T-helper 1 cell treated with Interleukin-12 subunit alpha and Interleukin-12 subunit beta and Interleukin-4 antibody, amounts not matched to agents 30 μg/mL and 1 μg/mL, for 36 hours (primary cell): ENCODE measurements at regions not wholly inside any gene's neighbourhood (a gene's known extent, or its start where the extent isn't known, plus 50 kb on each side); places are given as distances from the start of the nearest gene placed in this dataset.

Experiments used
- H3K27ac Mint-ChIP-seq: one replicate; pipeline ENCODE4 v1.8.0; 2021; ENCODE audit warnings: mild to moderate bottlenecking, mixed read lengths
- H3K27me3 Mint-ChIP-seq: one replicate; pipeline ENCODE4 v1.8.0; 2021; ENCODE audit warnings: low read depth, mixed read lengths
- H3K36me3 Mint-ChIP-seq: one replicate; pipeline ENCODE4 v1.8.0; 2021; ENCODE audit warnings: low read depth, mixed read lengths
- H3K4me1 Mint-ChIP-seq: one replicate; pipeline ENCODE4 v1.8.0; 2021; ENCODE audit warnings: low read depth, mixed read lengths
- H3K4me3 Mint-ChIP-seq: one replicate; pipeline ENCODE4 v1.8.0; 2021; ENCODE audit warnings: mild to moderate bottlenecking, moderate library complexity, mixed read lengths
- H3K9me3 Mint-ChIP-seq: one replicate; pipeline ENCODE4 v1.8.0; 2021; ENCODE audit warnings: mixed read lengths

DNA sequence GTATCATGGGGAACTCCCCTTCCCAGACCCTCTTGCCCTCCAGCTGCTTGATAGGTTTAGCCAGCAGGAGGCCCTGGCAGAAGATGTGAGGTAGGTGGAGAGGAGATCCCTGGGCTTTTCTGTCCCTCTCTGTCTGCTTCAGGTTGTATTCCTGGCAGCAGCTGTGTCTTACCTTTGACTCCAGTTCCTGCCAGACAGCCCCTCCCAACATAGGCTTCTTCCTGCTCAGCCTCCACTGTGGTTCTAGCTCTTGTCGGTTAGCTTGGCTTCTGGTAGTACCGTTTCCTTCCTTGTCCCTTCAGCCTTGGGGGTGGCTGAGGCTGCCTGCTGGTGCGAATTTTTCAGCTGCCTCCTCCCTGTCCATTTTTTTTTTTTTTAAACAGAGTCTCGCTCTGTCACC lies 215.7 kb upstream of the CRY1 start:
- H3K9me3 Mint-ChIP-seq = peaks cover 4% of the 10 kb centered on the region
- H3K27me3 Mint-ChIP-seq = peaks cover 32% of the 10 kb centered on the region
- H3K4me3 Mint-ChIP-seq = no peak overlapping the region
- H3K36me3 Mint-ChIP-seq = peaks cover 4% of the 10 kb centered on the region
- peaks cover 18% of the 10 kb centered on the region for H3K4me1 Mint-ChIP-seq
- H3K27ac Mint-ChIP-seq = peak overlapping the region; percentile 56

DNA sequence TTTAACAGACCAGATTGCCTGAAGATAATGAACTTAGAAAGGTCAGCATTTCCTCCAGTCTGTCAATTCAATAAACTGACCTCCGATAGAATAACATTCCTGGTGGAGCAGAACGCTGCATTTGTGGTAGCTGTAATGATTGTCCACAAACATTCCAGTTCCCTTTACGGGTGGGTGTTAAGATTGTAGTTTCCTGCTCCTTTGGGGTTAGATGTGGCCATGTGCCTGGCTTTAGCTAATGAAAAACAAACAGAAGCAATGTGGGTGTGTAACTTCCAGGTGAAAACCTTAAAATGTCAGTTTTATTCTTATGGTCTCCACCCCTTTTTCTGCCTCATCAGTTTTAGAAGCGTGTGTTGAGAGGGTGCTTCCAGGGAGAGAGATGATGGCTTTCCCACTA lies 217.3 kb upstream of the CRY1 start:
- H3K36me3 Mint-ChIP-seq = peaks cover 4% of the 10 kb centered on the region
- H3K27me3 Mint-ChIP-seq = peaks cover 41% of the 10 kb centered on the region
- no peak overlapping the region for H3K27ac Mint-ChIP-seq
- H3K4me1 Mint-ChIP-seq = peaks cover 18% of the 10 kb centered on the region
- no peaks in the 10 kb centered on the region for H3K9me3 Mint-ChIP-seq
- no peak overlapping the region for H3K4me3 Mint-ChIP-seq

DNA sequence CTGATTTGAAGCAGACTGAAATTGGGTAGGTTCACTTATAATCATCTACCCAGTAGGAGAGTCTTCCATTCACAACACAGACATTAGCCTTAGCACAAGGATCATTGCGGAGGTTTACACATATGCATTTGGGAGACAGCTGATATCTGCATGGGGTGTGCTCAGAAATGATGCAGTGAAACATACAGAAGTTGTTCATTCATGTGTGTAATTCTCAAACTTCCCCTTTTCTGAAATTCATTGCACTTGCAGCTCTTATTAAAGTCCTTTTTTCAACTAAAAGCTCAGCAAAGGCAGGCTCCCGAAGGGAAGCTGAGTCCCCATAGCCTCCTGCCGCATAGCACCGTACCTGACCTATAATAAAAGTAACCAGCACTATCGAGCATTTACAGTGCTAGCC lies 218.3 kb upstream of the CRY1 start:
- H3K27me3 Mint-ChIP-seq = peaks cover 39% of the 10 kb centered on the region

GRCh38 chr12:107317751-107318555 lies 224.6 kb upstream of the CRY1 start:
- Mint-ChIP-seq H3K4me3 (peak overlapping the region; percentile 81), H3K36me3 (peaks cover 6% of the 10 kb centered on the region), H3K27ac (peak overlapping the region; percentile 41), H3K4me1 (peaks cover 33% of the 10 kb centered on the region), H3K9me3 (no peaks in the 10 kb centered on the region), H3K27me3 (peaks cover 42% of the 10 kb centered on the region)

More for the DNA sequence above, 218.3 kb upstream of the CRY1 start:
- H3K9me3 Mint-ChIP-seq = no peaks in the 10 kb centered on the region
- H3K4me3 Mint-ChIP-seq = no peak overlapping the region
- H3K4me1 Mint-ChIP-seq = peaks cover 18% of the 10 kb centered on the region
- peaks cover 3% of the 10 kb centered on the region for H3K36me3 Mint-ChIP-seq
- H3K27ac Mint-ChIP-seq = no peak overlapping the region

DNA sequence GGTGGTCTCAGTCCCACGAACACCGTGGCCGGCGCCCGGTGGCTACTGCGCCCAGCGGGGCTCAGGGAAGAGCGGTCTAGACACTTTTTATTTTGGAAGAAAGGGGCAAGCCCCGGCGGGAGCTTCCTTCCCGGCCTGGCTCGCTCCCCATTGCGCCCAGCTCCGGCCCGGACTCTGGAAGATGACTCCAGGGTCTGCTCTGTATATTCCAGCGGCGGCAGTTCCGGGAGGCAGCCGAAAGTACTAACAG lies 225.1 kb upstream of the CRY1 start:
- Mint-ChIP-seq H3K4me3 (peak overlapping the region; percentile 81), H3K27ac (peak overlapping the region; percentile 37)

GRCh38 chr12:107318806-107319532 lies 225.6 kb upstream of the CRY1 start:
- peak overlapping the region; percentile 81 for H3K4me3 Mint-ChIP-seq
- H3K27me3 Mint-ChIP-seq = peaks cover 32% of the 10 kb centered on the region

More for the DNA sequence above, 225.1 kb upstream of the CRY1 start:
- H3K9me3 Mint-ChIP-seq = no peaks in the 10 kb centered on the region
- peaks cover 38% of the 10 kb centered on the region for H3K4me1 Mint-ChIP-seq
- H3K36me3 Mint-ChIP-seq = peaks cover 6% of the 10 kb centered on the region
- peaks cover 37% of the 10 kb centered on the region for H3K27me3 Mint-ChIP-seq

GRCh38 chr12:107319533-107320032 lies 226.2 kb upstream of the CRY1 start:
- Mint-ChIP-seq H3K9me3 (no peaks in the 10 kb centered on the region), H3K4me1 (peaks cover 44% of the 10 kb centered on the region), H3K27me3 (peaks cover 26% of the 10 kb centered on the region), H3K4me3 (peak overlapping the region; percentile 97), H3K36me3 (peaks cover 6% of the 10 kb centered on the region), H3K27ac (peak overlapping the region; percentile 96)

More at GRCh38 chr12:107318806-107319532, 225.6 kb upstream of the CRY1 start:
- Mint-ChIP-seq H3K4me1 (peaks cover 42% of the 10 kb centered on the region), H3K27ac (peak overlapping the region; percentile 57), H3K36me3 (peaks cover 6% of the 10 kb centered on the region), H3K9me3 (no peaks in the 10 kb centered on the region)

- H3K4me1 Mint-ChIP-seq = peaks cover 48% of the 10 kb centered on the region
- peaks cover 6% of the 10 kb centered on the region for H3K36me3 Mint-ChIP-seq
- H3K27me3 Mint-ChIP-seq = peaks cover 19% of the 10 kb centered on the region
- no peaks in the 10 kb centered on the region for H3K9me3 Mint-ChIP-seq
- H3K27ac Mint-ChIP-seq = peak overlapping the region; percentile 96
- peak overlapping the region; percentile 97 for H3K4me3 Mint-ChIP-seq
Measured at GRCh38 chr12:107320033-107320928, 226.9 kb upstream of the CRY1 start.

- Mint-ChIP-seq H3K4me1 (peaks cover 49% of the 10 kb centered on the region), H3K9me3 (no peaks in the 10 kb centered on the region), H3K4me3 (peak overlapping the region; percentile 97), H3K27me3 (peaks cover 12% of the 10 kb centered on the region), H3K36me3 (peaks cover 6% of the 10 kb centered on the region), H3K27ac (peak overlapping the region; percentile 96)
Measured at GRCh38 chr12:107320929-107321631, 227.7 kb upstream of the CRY1 start.

GRCh38 chr12:107322063-107322462 lies 228.7 kb upstream of the CRY1 start:
- peak overlapping the region; percentile 97 for H3K4me3 Mint-ChIP-seq
- H3K27ac Mint-ChIP-seq = peak overlapping the region; percentile 96
- H3K27me3 Mint-ChIP-seq = peaks cover 7% of the 10 kb centered on the region
- H3K4me1 Mint-ChIP-seq = peaks cover 57% of the 10 kb centered on the region
- peaks cover 6% of the 10 kb centered on the region for H3K36me3 Mint-ChIP-seq
- H3K9me3 Mint-ChIP-seq = no peaks in the 10 kb centered on the region

DNA sequence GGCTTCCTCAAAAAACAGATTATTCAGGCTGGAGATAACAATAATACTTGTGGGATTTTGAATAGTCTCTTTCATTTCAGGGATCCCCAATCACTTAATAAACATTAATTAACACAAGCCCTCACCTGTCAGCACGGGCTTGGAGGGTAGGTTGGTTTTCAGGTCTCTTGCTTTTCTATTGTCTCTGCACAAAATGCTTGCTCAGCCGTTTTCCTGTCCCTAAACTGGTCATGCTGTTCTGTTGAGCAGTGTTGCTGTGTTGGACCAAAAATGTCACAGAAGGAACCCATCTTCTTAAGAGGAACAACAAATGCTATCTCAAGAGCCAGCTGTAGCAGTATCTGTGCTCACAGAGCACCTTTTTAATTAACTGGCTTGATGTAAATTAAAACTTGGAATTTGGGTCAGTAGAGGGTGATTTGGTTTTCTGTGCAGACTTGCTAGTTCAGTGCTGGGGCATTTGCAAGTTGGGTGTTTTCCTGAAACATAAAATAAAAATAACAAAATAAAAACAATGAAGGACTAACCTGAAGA lies 231.8 kb upstream of the CRY1 start:
- Mint-ChIP-seq H3K4me3 (no peak overlapping the region), H3K9me3 (no peaks in the 10 kb centered on the region), H3K4me1 (peaks cover 73% of the 10 kb centered on the region), H3K27ac (no peak overlapping the region), H3K27me3 (no peaks in the 10 kb centered on the region), H3K36me3 (peaks cover 9% of the 10 kb centered on the region)

DNA sequence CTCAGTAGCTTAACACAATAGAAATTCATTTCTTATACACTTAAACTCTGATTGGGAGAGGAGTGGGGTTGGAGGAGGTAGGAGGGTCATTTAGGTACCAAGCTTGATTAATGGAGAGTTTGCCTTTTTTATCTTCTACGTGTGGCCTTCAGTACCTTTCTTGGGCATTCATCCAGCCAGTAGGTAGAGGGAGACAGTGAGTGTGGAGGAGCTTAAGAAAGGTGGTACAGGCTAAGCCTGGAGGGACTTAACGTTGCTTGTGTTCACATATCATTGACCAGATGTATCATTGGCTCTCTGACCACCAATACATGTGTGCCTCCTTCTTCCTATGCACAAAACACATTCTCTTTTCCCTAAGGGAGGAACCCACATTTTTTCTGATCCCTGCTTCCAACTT lies 232.9 kb upstream of the CRY1 start:
- Mint-ChIP-seq H3K4me1 (peaks cover 73% of the 10 kb centered on the region), H3K4me3 (no peak overlapping the region), H3K9me3 (no peaks in the 10 kb centered on the region), H3K27me3 (no peaks in the 10 kb centered on the region), H3K27ac (no peak overlapping the region), H3K36me3 (peaks cover 5% of the 10 kb centered on the region)

DNA sequence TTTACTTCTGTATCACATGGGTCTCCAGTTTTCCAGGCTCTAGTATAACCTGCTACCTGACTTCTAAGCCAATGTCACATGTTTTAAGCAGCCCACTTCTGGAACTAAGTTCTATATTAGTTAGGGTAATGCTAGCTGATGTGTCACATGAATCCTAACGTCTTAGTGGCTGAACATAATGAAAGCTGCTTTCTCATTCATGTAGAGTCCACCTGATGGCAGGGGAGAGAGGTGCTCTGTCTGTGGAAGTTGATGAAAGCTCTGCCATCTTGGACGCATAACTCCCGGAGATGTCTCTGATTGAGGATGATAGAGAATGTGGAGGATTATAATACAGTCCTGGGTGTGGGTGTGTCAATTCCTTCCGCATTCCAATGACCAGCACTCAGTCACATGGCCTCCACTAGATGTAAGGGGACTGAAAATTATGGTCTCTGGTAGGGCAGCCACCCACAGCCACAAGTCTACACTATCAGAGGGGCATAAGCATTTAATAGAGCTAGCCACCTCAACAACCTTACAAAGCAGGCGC lies 234.4 kb upstream of the CRY1 start:
- H3K9me3 Mint-ChIP-seq = no peaks in the 10 kb centered on the region
- peaks cover 66% of the 10 kb centered on the region for H3K4me1 Mint-ChIP-seq
- H3K36me3 Mint-ChIP-seq = peaks cover 7% of the 10 kb centered on the region
- no peaks in the 10 kb centered on the region for H3K27me3 Mint-ChIP-seq
- H3K27ac Mint-ChIP-seq = no peak overlapping the region
- no peak overlapping the region for H3K4me3 Mint-ChIP-seq
